Activated CD8-positive, alpha-beta memory T cell treated with anti-CD3 and anti-CD28 coated beads for 4 hours (primary cell): ENCODE measurements at regions not wholly inside any gene's neighbourhood (a gene's known extent, or its start where the extent isn't known, plus 50 kb on each side); places are given as distances from the start of the nearest gene placed in this dataset.

Source experiments
- DNase-seq, 2 donors: peaks; one replicate each; pipeline ENCODE4 v3.0.0-alpha.2; 2020; ENCODE audit warnings: low read depth in 2 of 2

DNA sequence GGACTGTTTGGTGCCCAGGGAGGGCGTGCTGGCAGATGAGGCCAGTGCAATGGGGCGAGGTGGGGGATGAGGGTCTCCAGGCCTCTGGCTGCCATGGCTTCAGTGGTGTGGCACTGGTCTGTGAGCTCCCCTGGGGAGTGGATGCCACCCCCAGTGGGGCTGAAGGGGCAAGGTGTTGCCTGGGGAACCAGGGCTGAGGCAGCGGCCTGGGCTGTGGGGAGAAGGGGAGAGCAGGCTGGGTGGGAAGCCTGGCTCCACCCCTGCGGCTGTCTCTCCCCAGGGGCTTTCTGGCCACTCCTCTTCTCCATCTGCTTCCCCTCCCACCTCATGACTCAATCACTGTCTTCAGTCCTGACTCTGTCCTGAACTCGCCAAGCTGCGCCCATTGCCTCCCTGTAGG is 88.4 kb upstream of the TLE3 start:
- DNase-seq, result no peak

DNA sequence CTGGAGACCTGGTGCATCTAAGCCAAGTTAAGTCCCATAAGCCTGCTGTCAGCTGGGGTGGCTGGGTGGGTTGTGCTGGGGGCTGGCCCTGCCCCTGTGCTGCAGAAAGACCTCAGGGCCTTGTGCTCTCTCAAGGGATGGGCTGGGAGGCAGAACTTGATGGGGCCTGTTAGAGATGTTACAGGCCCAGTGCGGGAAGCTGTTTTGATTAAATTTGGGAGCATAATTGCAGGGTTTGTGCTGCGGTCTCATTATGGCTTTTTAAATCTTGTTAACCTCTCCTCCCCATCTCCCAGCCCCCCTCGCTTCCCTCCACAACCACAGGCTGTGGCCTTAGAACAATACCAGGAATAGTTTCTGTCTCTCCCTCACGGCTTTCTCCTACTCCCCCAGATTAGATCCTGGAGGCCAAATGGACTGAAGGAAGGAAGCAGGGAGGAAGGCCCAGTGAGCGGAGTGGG is 87.6 kb upstream of the TLE3 start:
- DNase-seq, result no peak

DNA sequence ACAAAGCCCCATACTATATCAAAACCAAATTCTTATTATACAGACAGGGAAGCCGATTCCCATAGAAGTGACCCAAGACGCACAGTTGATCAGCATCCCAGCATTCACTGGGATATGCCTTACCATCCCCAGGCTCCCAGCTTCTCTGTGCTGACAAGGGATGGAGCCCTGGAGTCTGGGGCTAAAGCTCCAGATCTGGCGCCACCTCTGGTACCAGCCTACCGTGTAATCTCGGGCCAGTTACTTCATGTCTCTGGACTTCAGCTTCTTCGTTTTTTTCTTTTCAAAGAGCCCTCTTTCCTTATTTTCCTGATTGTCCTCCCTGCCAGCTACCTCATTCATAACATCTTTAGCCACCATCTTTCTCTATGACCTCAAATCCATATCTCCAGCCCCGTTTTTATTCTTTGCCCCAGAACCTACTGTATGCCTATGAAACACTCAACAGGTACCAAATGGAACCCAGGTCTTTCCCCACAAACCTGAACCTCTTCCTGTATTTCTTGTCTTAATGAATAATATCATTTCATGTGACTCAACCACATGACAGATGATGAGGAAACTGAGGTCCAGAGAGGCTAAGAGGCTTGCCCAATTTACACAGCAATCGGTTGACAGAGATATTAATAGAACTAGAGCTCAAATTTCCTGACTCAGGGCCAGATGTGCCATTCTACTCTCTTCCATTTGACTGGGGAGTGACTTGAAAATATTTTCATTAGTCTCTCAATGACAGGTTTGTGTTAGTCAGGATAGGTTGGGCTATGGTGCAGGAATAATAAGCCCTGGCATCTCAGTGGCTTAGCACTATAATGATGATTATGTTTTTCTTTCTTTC is 85.4 kb upstream of the TLE3 start:
- DNase-seq, result no peak

DNA sequence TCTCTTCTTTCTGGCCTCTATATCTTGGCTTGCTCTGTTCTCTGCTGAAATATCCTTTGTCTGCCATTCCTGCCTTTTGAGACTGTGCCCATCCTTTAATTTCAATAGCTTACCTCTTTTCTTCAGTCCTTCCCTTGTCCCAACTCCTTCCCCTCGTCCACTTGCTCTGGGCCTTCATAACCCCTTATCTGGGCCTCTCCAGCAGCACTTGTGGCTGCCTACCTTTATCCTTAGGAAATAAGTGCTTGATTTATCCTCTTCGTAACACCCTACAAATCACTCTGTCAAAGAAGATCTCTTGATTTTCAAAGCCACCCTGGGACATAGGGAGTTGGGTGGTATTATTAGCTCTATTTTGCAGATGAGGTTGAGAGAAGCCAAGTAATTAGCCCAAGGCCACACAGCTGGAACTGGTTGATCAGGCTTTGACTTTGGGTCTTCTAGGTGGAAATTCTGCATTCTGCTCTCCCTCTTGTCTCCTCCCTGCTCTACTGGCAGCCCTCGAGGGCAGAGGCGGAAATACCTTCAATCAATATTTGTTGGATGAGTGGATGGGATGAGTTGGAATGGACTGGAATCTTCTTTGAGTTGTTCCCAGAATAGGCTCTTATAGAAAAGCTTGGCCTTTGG is 84.0 kb upstream of the TLE3 start:
- no peak for DNase-seq

DNA sequence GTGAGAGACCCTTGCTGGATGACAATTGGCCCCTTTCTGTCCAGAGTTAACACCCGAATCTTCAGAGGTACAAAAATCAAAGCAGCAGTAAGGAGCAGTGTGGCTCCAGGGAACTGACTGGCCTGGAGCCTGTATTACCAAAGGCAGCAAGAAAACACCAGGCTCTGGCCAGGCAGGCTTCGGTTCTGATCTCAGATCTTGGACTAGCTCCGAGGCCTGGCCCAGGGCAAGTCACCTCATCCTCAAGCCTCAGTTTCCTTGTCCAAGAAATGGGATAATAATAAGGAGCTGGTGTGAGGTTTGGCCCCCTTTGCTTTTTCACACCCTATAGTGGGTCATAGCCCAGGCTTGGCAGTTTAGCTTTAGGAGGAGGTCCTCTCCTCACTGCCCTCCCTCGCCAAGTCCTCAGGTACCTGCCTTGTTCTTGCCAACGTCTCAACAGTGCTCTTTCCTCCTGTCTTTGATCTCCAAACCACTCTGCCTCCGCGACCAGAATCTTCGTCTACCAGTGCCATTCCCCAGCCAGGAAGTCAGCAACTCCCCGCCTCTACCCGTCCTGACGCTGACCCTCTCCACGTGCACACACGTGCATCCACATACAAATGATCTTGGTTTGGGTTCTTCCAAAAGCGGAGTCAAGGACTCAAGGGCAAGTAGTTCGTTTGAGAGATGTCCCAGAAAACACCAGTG is 82.6 kb upstream of the TLE3 start:
- DNase-seq, result no peak

DNA sequence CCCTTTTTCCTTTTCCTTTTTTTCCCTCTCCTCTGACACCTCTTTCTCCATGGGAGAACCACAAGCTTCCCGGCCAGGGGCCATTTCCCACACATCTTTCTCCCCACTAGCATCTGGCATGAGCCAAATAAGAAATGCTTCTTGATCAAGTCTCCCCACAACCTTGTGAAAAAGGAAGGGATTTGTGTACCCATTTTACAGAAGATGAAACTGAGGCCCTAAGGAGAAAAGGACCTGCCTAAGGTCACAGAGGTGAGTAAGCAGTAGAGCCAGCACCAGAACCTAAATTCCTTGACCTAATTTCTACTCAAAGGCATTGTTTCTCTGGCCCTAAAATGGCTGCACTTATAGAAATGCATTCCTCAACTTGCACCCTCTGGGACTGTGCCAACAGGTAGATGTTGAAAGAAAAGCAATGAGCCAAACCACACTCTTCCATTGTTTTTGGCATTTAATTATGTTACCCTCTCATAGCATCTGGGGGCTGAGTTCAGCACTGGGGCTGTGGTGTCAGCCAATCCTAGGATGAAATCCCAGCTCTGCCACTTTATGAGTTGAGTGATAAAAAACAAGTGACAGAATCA is 81.7 kb upstream of the TLE3 start:
- DNase-seq, result no peak

DNA sequence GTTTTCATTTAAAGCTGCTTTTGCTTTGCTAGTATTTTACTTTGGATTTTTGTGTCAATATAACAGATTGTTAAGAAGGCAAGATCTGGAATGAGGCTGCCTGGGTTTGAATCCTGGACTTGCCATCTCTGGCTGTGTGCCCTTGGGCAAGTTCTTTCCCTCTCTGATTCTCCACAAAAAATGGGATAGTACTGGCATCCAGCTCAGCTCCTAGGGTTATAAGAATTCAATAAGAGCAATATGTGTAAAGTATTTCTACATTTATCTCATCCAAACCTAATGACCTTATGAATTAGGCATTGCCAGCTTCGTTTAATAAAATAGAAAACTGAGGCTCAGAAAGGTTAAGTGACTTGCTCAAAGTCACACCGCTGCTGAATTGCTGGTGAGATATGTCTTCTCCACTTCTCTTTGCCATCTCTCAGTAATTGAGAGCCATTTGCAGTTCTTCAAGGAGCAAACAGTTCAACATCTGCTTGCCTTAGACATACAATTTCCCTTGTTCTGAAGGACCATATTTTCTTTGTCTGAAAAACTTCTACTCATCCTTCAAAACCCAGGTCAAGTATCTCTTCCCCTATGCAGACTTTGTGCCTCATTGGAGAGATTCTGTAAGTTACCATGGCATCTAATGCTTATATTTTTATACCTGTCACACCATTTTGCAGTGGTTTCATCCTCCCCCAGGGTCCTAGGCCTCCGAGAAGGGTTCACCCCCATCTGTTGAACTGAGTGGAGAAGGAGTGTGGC is 80.8 kb upstream of the TLE3 start:
- no peak for DNase-seq

DNA sequence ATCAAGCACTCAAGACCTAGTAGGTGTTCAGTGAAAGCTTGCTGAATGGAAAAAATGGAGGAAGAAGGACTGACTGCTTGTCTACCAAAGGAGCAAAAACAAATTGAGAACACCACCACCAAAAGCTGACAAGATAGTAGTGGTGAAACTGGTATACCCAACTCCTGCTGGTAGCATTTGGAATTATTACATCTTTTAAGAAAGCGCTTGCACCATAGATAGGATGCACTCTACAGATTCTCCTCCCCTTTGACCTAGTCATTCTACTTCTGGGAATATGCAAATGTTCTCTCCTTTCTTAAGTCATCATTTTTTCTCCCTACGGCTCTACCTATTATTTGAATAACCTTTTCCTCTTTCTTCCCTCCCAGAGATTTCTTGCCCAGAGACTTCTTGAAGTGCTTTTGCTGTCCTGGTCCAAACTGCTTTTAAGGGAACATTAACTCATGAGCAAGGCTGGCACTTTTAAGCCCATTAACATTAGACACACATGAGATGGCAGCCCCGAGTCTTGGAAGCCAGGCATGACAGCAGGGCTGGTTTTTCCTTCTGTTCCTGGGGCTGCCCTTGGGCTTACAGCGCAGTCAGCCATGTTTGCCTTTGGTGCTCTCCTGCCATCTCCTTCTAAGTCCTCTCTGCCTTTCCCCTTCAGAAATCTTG is 75.0 kb upstream of the TLE3 start:
- no peak for DNase-seq

DNA sequence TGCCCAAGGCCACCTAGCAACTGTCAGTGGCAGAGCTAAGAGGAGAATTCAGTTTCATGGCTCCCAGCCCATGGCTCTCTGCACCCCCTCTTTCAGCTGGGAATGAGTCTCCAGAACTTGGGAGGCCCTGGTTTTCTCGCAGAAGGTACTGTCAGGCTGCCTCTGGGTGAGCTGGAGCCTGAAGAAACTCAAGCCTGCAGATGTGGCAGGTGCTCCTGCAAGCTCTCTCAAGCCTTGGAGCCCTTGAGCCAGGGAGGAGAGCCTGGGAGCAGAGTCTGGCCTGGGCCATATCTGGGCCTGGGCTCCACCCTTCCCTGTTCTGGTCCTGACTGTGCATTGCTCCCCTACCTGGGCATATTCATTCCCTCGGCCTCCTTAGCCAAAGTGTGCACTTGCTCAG is 74.4 kb upstream of the TLE3 start:
- DNase-seq, result no peak

DNA sequence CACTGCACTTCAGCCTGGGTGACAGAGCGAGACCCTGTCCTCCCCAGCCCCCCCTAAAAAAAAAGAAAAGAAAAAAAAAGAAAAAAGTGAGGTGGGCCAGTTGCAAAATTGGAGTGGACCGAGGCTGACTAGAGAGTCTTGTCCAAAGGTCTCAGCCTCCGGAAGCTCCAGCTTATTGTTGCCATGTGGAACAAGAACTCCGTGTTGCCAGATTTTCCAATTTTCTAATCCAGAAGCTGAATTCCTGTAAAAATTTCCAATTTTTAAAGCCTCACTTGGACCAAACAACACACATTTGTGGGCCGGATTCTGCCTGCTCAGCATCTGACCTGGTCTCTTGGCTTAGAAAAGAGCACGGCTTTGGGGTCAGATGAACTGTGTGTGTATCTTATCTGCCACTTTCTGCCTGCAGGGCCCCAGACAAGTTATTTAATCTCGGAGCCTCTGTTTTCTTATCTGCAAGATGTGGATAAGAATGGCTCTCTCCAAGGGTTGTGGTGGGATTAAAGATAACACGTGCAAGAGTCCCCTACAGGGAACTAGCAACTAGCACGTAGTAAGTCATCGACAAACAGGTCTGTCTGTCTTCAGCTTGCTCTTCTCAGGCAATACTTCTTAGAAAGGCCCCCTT is 73.7 kb upstream of the TLE3 start:
- no peak for DNase-seq

DNA sequence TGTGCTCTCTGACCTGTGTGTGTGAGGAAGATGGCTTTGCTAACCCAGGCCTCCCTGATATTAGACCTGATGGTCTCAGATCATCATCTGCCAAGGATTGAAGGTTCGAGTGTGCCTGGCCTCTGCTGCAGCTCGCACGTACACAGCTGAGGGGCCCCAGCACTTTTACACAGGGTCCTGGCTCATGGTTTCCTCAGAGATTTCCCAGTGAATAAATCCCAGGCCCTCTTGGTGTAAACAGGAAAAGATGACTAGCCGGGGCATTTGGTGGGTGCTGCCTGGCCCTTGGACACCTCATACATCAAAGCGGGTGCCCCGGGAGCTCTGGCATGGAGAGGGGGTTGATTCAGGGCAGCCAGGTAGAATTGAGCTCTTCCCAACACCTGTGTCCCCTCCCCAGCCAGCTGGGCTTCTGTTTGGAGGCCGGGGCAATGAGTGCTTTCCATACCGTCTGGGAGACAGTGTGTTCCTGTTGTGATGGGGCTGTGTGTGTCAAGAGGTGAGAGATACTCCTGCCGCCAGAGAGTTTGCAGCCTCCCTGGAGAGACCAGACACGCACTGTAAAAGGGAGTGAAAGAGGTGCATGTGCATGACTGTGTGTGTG is 72.5 kb upstream of the TLE3 start:
- DNase-seq, result no peak

DNA sequence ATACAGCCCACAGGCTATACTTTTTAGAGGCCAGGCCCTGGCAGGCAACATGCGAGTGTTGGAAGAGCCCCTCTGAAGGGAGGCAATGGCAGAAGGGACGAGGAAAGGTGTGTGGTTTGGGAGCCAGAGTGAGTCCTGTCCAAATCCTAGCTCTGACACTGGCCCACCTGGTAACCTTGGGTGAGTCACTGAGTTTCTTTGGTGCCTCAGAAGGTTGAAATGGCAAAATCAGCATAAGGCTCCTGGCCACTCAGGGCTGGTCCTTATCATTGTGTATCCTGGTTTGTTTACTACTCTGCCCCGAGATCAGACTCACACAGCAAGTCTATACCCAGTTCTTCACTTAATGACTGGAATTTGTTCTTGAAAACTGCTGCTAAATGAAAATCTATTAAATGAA is 71.4 kb upstream of the TLE3 start:
- DNase-seq, result no peak

DNA sequence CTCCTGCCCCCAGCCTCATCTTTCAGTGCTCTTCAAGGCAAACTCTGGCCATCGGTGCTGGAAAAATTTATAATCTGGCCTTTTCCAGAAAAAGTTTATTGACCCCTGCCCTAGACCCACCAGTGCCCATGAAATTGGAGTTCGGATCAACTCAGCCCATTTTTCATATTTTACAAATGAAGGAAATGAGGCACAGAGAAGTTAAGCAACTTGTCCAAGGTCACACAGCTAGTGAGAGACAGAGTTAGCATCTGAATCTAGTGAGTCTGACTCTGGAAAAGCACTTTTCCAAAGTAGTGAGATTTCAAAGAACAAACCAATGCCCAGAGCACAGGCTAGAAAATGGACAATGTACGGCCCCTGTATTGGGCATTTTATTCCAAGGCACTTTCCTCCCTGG is 69.4 kb upstream of the TLE3 start:
- no peak for DNase-seq

DNA sequence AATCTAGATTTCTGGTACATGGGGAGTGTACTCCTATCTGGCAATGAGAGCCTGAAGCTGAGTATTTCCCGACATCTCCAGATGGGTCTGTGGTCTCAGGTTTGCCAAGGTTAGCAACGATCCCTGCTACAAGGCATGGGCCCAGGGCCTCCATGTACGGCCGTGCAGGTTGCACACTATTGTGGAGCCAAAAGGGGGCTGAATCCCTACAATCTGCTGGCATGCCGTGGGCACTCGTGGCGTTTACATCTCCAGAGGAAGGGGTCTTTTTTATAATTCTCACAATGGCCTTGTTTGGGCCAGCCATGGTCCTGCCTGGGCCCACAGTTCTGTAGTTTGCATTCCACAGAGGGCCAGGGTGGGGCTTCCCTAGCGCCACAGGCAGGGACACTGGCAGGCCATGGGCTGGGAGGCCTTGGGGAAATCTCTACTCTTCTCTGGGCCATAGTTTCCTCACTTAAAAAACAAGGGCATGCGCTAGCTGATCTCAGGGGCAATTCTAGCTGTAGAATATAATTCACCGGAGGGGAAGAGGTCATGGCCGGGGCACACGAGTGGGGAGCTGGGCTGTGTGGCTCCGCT is 68.9 kb upstream of the TLE3 start:
- DNase-seq, result no peak

DNA sequence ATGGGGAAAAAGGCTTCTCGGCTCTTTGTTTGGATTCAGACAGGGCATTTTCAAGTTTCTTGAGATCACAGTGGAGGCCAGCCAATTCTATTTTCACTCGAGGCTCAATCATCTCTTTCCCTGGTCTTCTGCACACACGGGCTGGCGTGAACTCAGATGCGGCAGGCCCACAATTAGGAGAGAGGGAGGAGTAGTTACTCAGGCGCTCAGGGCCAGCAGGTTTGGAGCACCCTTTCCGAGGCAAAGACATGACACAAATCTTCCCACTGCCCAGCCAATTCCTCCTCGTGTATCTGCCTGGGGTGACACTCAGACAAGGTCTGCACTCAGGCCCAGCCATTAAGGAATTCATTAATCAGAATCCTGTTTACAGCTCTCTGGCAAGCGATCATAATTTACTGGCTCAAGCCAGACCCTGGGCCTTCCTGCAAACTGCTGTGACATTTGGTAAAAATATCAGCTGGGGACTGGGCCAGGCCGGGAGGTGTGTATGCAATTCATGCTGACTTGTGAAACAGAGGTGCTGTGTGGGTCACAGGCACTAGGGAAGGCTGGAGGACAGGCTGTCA is 68.1 kb upstream of the TLE3 start:
- no peak for DNase-seq

DNA sequence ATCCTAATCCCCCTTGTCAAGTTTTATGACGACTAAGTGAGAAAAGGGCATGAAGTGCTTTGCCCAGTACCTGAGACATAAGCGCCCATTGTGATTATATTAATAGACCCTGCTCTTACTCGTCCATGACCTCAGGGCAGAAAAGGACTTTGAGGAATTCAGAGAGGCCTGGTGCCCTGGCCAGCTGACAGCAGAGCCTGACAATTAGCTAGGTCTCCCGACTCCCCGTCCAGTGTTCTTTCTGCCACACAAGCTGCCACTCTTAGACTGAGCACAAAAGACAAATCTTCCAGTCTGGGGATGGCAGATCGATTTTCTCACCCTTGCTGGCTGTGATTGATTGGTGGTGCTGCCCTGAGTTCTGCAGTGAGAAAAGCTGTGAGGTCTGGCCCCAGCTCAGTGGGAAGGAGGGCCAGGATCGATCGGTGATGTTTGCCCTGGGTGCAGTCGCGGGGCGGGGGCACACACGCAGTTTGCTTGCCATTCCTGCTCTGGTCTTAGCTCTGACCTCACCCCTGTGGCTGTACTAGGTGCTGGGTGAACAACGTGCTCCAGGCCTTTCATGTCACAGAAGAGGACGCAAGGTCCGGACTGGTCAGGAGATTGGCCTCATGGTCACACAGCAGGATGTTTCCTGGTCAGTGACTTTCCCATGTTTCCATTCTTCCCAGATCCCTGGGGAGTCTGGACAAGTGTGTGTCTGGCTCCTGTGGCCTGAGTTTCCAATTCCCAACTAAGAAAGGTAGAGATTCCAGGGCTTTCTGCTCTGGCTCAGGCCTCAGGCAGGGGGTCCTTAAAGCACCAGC is 67.4 kb upstream of the TLE3 start:
- no peak for DNase-seq

DNA sequence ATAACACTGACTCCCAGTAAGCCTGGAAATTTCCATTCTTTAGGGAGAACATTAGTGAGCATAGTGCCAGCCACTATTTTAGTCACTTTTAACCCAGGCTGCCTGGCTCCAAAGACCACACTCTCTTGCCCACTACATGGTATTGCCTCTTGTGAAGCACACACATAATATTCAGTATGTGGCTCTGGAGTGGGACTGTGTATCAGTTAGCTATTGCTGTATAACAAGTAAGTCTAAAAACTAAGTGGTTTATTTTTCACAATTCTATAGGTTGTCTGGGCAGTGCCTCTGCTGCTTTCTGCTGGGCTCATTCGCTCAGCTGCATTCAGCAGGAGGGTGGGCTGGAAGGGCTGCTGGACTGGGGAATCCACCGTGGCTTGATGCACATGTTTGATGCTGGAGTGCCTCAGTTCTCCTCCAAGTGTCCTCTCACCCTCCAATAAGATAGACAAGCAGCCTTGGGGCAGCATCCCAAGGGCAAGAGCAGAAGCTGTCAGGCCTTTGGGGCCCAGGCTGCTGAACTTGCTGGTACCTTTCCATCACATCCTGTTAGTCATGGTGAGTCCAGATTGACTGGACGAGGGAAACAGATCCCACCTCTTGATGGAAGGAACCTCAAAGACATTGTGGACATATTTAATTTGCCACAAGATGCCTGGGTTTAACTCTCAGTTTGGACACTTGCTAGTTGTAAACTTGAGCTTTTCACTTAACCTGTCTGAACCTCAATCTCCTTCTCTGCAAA is 66.6 kb upstream of the TLE3 start:
- DNase-seq, result no peak
